Transverse colon (tissue), 4 donors: ENCODE measurements at regions not wholly inside any gene's neighbourhood (a gene's known extent, or its start where the extent isn't known, plus 50 kb on each side); places are given as distances from the start of the nearest gene placed in this dataset.

Source experiments
- DNase-seq: peaks from one replicate; pipeline ENCODE4 v3.0.0-alpha.2; 2019
- H3K27ac ChIP-seq, 4 donors: fragments of 200-600 bp; sonication (generic); 2 replicates each; pipeline ENCODE4 v1.5.1; 2016 to 2018; ENCODE audit warnings: inconsistent platforms in 4 of 4
- H3K27me3 ChIP-seq: fragments of 200-600 bp; sonication (generic); 2 replicates; pipeline ENCODE4 v1.5.1; 2017; ENCODE audit warnings: inconsistent platforms
- H3K36me3 ChIP-seq, 4 donors: fragments of 200-600 bp; sonication (generic); 2 replicates each; pipeline ENCODE4 v1.5.1; 2017 to 2019; ENCODE audit warnings: inconsistent platforms in 4 of 4
- H3K4me1 ChIP-seq, 4 donors: fragments of 200-600 bp; sonication (generic); 2 replicates each; pipeline ENCODE4 v1.5.1; 2017 to 2020; ENCODE audit warnings: inconsistent platforms in 4 of 4
- H3K4me3 ChIP-seq, 4 donors: fragments of 200-600 bp; sonication (generic); 1 replicate in 1 of 4; 2 replicates in 3 of 4; pipeline versions ENCODE4 v1.5.1 to v1.6.1; 2017 to 2019; ENCODE audit warnings: inconsistent platforms in 4 of 4
- H3K9me3 ChIP-seq, 2 donors: fragments of 200-600 bp; sonication (generic); 2 replicates each; pipeline ENCODE4 v1.5.1; 2017 to 2019; ENCODE audit warnings: inconsistent platforms in 2 of 2
- EP300 ChIP-seq: sonication (generic); formaldehyde crosslinking; IDR thresholded peaks from one replicate; pipeline ENCODE4 v1.6.1; 2017; ENCODE audit warnings: antibody characterized with exemption, low read depth
- POLR2A ChIP-seq: fragments of 450-650 bp; IDR thresholded peaks from one replicate; pipeline ENCODE4 v1.6.1; 2016; ENCODE audit warnings: antibody characterized with exemption, mild to moderate bottlenecking, moderate library complexity
- POLR2AphosphoS5 ChIP-seq, 3 donors: sonication (generic); formaldehyde crosslinking; IDR thresholded peaks; one replicate each; pipeline ENCODE4 v1.6.1; 2016; ENCODE audit warnings: antibody characterized with exemption in 3 of 3
- WGBS, 2 donors: methylation state at CpG; one replicate each; pipeline ENCODE4 v1.1.5; 2018; ENCODE audit warnings: low coverage in 1 of 2; 5-methylcytosine and 5-hydroxymethylcytosine counted together
- in situ Hi-C, 4 donors: fragments of 200-750 bp; cut with MboI; loops; one replicate each; pipeline versions ENCODE4 v1.15.0 to v1.15.1; 2017; ENCODE audit warnings: low sequenced_read_pairs in 3 of 4, low pct_ligation_motif_present in 1 of 4, low pct_unique_long_range_greater_than_20kb in 1 of 4
- intact Hi-C: fragments of 100-400 bp; cut with DNase I; formaldehyde crosslinking; loops from one replicate; pipeline ENCODE4 v1.15.1; 2023; ENCODE audit warnings: low total_unique reads
- TF ChIP-seq, protein P1 (sequence below), 5 experiments: fragments of 200-600 bp in 3 of 5; fragments of 450-650 bp in 2 of 5; sonication (generic) in 3 of 5; IDR thresholded peaks; 1 replicate in 2 of 5; 2 replicates in 3 of 5; pipeline ENCODE4 v1.5.1; 2016 to 2017; ENCODE audit warnings: antibody characterized with exemption in 5 of 5, inconsistent platforms in 3 of 5, mild to moderate bottlenecking in 2 of 5, moderate library complexity in 1 of 5

DNA sequence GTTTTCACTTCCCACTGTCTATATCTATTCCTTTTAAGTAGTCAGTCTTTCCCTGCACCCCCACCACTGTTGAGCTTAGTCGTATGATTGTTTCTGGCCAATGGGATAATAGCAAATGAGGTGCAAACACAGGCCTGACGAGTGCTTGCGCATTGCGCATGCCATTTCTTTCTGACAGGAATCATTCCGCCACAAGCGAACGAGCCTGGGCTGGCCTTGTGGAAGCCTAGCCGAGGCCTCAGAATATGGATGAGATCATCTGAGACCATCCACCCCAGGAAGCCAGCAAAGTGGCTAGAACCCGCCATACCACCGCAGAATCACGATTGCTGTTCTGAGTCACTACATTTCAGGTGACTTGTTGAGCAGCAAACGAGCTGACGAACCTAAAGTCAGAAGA lies 52.2 kb upstream of the PRL start:
- H3K4me3 ChIP-seq = no peak overlapping the region
- DNase-seq = no peak
- TF ChIP-seq POLR2AphosphoS5 (IDR thresholded peaks at IDR 0.05) (no peak), POLR2A (no peak), EP300 (no peak)
- TF ChIP-seq, protein P1, sequence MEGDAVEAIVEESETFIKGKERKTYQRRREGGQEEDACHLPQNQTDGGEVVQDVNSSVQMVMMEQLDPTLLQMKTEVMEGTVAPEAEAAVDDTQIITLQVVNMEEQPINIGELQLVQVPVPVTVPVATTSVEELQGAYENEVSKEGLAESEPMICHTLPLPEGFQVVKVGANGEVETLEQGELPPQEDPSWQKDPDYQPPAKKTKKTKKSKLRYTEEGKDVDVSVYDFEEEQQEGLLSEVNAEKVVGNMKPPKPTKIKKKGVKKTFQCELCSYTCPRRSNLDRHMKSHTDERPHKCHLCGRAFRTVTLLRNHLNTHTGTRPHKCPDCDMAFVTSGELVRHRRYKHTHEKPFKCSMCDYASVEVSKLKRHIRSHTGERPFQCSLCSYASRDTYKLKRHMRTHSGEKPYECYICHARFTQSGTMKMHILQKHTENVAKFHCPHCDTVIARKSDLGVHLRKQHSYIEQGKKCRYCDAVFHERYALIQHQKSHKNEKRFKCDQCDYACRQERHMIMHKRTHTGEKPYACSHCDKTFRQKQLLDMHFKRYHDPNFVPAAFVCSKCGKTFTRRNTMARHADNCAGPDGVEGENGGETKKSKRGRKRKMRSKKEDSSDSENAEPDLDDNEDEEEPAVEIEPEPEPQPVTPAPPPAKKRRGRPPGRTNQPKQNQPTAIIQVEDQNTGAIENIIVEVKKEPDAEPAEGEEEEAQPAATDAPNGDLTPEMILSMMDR (IDR thresholded peaks at IDR 0.05) = no peak
- H3K27ac ChIP-seq = no peak overlapping the region
- intact Hi-C loops (no loop called here), in situ Hi-C loops (no loop called here)
- 93 to 98% methylated on average over 9 to 13 of the region's 13 CpGs for WGBS, 2 donors
- H3K27me3 ChIP-seq = no peaks in the 10 kb centered on the region
- no peaks in the 10 kb centered on the region for H3K4me1 ChIP-seq
- no peaks in the 10 kb centered on the region for H3K9me3 ChIP-seq
- no peaks in the 10 kb centered on the region for H3K36me3 ChIP-seq

DNA sequence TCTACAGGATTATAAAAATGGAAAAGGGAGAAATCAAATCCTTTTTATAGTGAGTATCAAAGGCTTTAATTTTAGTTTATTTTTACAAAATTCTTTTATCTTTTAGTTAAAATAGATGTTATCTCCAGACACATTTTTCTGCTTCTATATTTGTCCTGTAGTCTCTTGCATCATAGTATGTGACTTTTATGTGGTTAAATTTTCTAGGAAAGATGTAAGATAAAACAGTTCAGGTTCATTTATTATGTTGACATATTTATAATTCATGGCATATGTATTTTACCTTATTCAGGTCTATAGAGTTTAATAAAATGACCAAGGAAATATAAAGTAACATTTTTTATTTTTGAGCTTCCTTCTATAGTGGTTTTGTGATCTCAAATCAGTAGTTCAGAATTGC lies 52.7 kb upstream of the PRL start:
- Histone ChIP-seq H3K27me3 (no peaks in the 10 kb centered on the region), H3K36me3 (no peaks in the 10 kb centered on the region), H3K9me3 (no peaks in the 10 kb centered on the region), H3K4me1 (no peaks in the 10 kb centered on the region), H3K4me3 (no peak overlapping the region), H3K27ac (no peak overlapping the region)
- intact Hi-C loops = no loop called here
- in situ Hi-C loops = no loop called here
- TF ChIP-seq POLR2A (no peak), POLR2AphosphoS5 (IDR thresholded peaks at IDR 0.05) (no peak), EP300 (no peak)
- TF ChIP-seq, protein P1 (IDR thresholded peaks at IDR 0.05) = no peak
- no peak for DNase-seq

GRCh38 chr6:22350109-22350508 lies 53.3 kb upstream of the PRL start:
- H3K27me3 ChIP-seq = no peaks in the 10 kb centered on the region
- TF ChIP-seq, protein P1 (IDR thresholded peaks at IDR 0.05) = no peak
- no peak for TF ChIP-seq POLR2AphosphoS5 (IDR thresholded peaks at IDR 0.05)
- TF ChIP-seq POLR2A = no peak
- no peak for TF ChIP-seq EP300
- WGBS, 2 donors = 13 to 22% methylated on average over 1 of the region's 1 CpG

DNA sequence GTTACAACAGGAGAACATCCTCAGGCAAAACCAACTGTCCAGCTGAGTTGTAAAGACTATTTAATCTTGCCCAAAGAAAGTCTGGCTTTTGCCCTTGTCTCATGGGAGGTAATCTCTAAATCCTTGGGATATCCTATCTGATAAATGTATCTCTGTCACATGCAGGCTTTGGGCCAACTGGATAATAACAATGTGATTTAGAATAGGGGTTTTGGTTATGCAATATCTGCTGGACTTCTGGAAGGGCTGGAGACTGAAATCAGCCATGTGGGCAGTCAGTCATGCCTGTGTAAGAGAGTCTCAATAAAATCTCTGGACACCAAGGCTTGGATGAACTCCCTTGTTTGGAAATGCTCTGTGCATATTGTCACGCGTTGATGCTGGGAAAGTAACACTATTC lies 56.3 kb upstream of the PRL start:
- Histone ChIP-seq H3K9me3 (no peaks in the 10 kb centered on the region), H3K4me1 (no peaks in the 10 kb centered on the region), H3K27ac (no peak overlapping the region), H3K27me3 (no peaks in the 10 kb centered on the region), H3K36me3 (no peaks in the 10 kb centered on the region), H3K4me3 (no peak overlapping the region)
- intact Hi-C loops (no loop called here), in situ Hi-C loops (no loop called here)
- no peak for DNase-seq
- WGBS, 2 donors = 81 to 100% methylated on average over 2 of the region's 2 CpGs
- TF ChIP-seq POLR2AphosphoS5 (IDR thresholded peaks at IDR 0.05) (no peak), EP300 (no peak), POLR2A (no peak)
- TF ChIP-seq, protein P1 (IDR thresholded peaks at IDR 0.05) = no peak

More at GRCh38 chr6:22350109-22350508, 53.3 kb upstream of the PRL start:
- no peaks in the 10 kb centered on the region for H3K4me1 ChIP-seq
- no peak overlapping the region for H3K4me3 ChIP-seq
- intact Hi-C loops = no loop called here
- H3K27ac ChIP-seq = no peak overlapping the region
- H3K9me3 ChIP-seq = no peaks in the 10 kb centered on the region
- H3K36me3 ChIP-seq = no peaks in the 10 kb centered on the region
- in situ Hi-C loops = no loop called here
- DNase-seq = no peak
